HUES6 (cell line): ENCODE measurements at regions not wholly inside any gene's neighbourhood (a gene's known extent, or its start where the extent isn't known, plus 50 kb on each side); places are given as distances from the start of the nearest gene placed in this dataset.

Source experiments
- H3K27ac ChIP-seq: 2 replicates; pipeline ENCODE4 v1.7.0; 2013; ENCODE audit warnings: low read depth, mild to moderate bottlenecking, low read length, inconsistent platforms
- H3K27me3 ChIP-seq: 2 replicates; pipeline ENCODE4 v1.6.1; 2013; ENCODE audit warnings: low read length; ENCODE audit not compliant: control insufficient read depth, insufficient read depth
- H3K36me3 ChIP-seq: 2 replicates; pipeline ENCODE4 v1.6.1; 2013; ENCODE audit warnings: low read length; ENCODE audit not compliant: control insufficient read depth, insufficient read depth
- H3K4me1 ChIP-seq: 2 replicates; pipeline ENCODE4 v1.6.1; 2013; ENCODE audit warnings: low read length; ENCODE audit not compliant: control insufficient read depth, insufficient read depth
- H3K4me3 ChIP-seq: 2 replicates; pipeline ENCODE4 v1.5.1; 2013; ENCODE audit warnings: low read depth, low read length
- H3K9ac ChIP-seq: one replicate; pipeline ENCODE4 v1.6.1; 2013; ENCODE audit warnings: mild to moderate bottlenecking, low read length
- H3K9me3 ChIP-seq: 2 replicates; pipeline ENCODE4 v1.6.1; 2013; ENCODE audit warnings: low read depth, low read length; ENCODE audit not compliant: control insufficient read depth, insufficient read depth

DNA sequence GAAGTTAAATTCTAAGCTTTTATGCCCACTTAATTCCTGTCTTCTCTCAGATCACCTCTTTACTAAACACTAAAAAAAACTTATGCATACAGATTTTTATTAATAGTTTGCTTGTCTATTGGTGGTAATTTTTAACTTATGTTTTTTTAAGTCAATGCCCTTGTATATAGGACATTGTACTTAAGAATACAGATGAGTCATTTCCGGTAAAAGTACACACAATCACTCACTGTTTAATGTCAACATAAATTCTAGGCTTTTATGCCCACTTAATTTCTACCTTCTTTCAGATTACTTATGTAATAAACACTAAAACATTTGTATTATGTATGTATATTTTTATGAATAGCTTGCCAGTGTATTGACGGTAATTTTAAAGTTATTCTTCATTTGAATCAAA is 872.8 kb upstream of the CDH9 start:
- Histone ChIP-seq H3K9me3 (no peaks in the 10 kb centered on the region), H3K4me3 (no peak overlapping the region), H3K27ac (no peak overlapping the region), H3K4me1 (no peaks in the 10 kb centered on the region), H3K9ac (no peak overlapping the region), H3K36me3 (no peaks in the 10 kb centered on the region), H3K27me3 (no peaks in the 10 kb centered on the region)

- H3K36me3 ChIP-seq, result no peaks in the 10 kb centered on the region
- no peak overlapping the region for H3K9ac ChIP-seq
- H3K9me3 ChIP-seq, result no peaks in the 10 kb centered on the region
- no peak overlapping the region for H3K27ac ChIP-seq
- H3K4me3 ChIP-seq, result no peak overlapping the region
- no peaks in the 10 kb centered on the region for H3K4me1 ChIP-seq
- no peaks in the 10 kb centered on the region for H3K27me3 ChIP-seq
These were observed 870.0 kb upstream of the CDH9 start for GRCh38 chr5:27908341-27908740.

DNA sequence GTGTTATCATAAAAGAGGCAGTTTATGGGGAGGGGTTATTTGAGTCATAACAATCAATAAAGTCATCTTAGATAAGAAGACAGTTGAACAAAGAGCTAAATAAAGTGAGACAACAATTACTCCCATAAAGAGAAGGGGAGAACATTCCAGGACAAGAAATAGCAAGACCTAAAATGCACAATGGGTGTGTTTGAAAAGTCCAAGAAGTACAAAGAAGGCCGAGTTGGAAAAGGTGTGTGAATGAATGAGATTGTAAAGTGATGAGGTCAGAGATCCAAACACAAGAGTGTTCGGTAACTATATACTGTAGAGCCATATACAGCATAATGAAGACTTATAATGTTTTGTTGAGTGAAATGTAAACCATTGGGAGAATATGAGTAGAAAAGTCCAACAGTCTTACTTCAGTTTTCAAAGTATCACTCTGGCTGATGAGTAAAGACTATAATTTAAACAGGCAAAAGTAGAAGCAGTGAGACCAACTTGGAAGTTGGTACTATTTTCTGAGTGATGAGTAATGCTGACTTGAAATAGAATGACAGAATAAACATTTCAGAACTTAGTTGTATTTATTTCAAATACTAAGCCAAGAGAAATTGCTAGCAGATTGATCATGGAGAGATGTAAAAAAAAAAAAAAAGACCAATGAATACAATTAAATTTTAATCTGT is 868.7 kb upstream of the CDH9 start:
- Histone ChIP-seq H3K4me3 (no peak overlapping the region), H3K4me1 (no peaks in the 10 kb centered on the region), H3K27ac (no peak overlapping the region), H3K36me3 (no peaks in the 10 kb centered on the region), H3K9ac (no peak overlapping the region), H3K9me3 (no peaks in the 10 kb centered on the region), H3K27me3 (no peaks in the 10 kb centered on the region)

DNA sequence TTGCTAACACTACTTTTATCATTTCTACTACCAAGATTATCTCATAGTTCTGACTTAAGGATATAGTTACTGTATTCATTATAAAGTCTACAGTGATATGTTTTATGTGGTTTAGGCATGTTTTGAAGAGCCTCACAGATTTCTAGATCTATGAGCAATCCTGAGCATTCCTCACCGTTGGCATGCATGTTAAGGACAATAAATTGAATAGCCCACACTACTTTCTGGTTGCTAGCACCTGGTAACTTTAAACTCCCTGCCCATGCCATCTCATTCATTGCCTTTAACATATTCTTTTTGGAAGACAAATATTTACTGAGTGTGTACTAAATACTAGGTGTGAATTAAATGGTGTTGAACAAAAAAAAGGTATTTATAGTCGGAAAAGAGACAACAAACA is 868.1 kb upstream of the CDH9 start:
- Histone ChIP-seq H3K27me3 (no peaks in the 10 kb centered on the region), H3K9me3 (no peaks in the 10 kb centered on the region), H3K4me3 (no peak overlapping the region), H3K27ac (no peak overlapping the region), H3K4me1 (no peaks in the 10 kb centered on the region), H3K36me3 (no peaks in the 10 kb centered on the region), H3K9ac (no peak overlapping the region)

GRCh38 chr5:27900761-27901160 is 862.4 kb upstream of the CDH9 start:
- H3K4me3 ChIP-seq, result no peak overlapping the region
- H3K27me3 ChIP-seq, result no peaks in the 10 kb centered on the region
- no peaks in the 10 kb centered on the region for H3K4me1 ChIP-seq
- H3K27ac ChIP-seq, result no peak overlapping the region
- no peaks in the 10 kb centered on the region for H3K9me3 ChIP-seq
- no peak overlapping the region for H3K9ac ChIP-seq
- H3K36me3 ChIP-seq, result no peaks in the 10 kb centered on the region

- Histone ChIP-seq H3K4me1 (no peaks in the 10 kb centered on the region), H3K4me3 (no peak overlapping the region), H3K9ac (no peak overlapping the region), H3K27ac (no peak overlapping the region), H3K27me3 (no peaks in the 10 kb centered on the region), H3K36me3 (no peaks in the 10 kb centered on the region), H3K9me3 (no peaks in the 10 kb centered on the region)
These were observed 837.7 kb upstream of the CDH9 start for GRCh38 chr5:27876071-27876470.

DNA sequence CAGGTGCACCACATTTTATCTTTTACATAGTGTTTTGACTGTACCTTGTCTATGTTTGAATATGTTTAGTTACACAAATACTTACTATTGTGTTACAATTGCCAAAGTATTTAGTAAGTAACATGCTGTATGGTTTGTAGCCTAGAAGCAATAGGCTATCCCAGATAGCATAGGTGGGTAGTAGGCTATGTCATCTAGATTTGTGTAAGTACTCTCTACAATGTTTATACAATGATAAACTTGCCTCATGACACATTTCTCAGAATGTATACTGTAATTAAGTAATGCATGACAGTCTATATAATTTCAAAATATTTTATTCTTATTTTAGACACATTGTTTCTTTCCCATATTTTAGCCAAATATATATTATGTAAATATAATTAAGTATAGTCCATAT is 836.8 kb upstream of the CDH9 start:
- Histone ChIP-seq H3K4me1 (no peaks in the 10 kb centered on the region), H3K9me3 (no peaks in the 10 kb centered on the region), H3K27me3 (no peaks in the 10 kb centered on the region), H3K4me3 (no peak overlapping the region), H3K27ac (no peak overlapping the region), H3K36me3 (no peaks in the 10 kb centered on the region), H3K9ac (no peak overlapping the region)

DNA sequence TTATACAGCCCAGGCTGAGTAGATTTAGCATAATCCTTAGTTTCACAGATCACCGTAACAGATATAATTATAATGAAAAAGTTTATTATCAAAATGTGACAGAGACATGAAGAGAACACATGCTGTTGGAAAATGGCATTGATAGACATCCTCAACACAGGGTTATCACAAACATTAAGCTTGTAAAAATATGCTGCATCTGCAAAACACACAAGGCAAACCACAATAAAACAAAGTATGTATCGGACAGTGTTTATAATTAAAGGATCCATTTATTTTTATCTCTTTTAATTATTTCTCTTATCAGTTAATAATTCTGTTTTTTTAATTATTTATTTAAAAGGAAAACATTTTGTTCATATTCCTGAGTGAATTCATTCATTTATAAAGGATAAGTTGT is 829.9 kb upstream of the CDH9 start:
- Histone ChIP-seq H3K4me3 (no peak overlapping the region), H3K36me3 (no peaks in the 10 kb centered on the region), H3K27ac (no peak overlapping the region)

GRCh38 chr5:27855491-27855890 is 817.1 kb upstream of the CDH9 start:
- Histone ChIP-seq H3K4me1 (no peaks in the 10 kb centered on the region), H3K9ac (no peak overlapping the region), H3K9me3 (peaks cover 4% of the 10 kb centered on the region; the same call in 1 of the 2 replicates), H3K4me3 (no peak overlapping the region), H3K27ac (no peak overlapping the region), H3K27me3 (no peaks in the 10 kb centered on the region), H3K36me3 (no peaks in the 10 kb centered on the region)

More for the DNA sequence above, 829.9 kb upstream of the CDH9 start:
- no peaks in the 10 kb centered on the region for H3K27me3 ChIP-seq
- no peaks in the 10 kb centered on the region for H3K9me3 ChIP-seq
- no peaks in the 10 kb centered on the region for H3K4me1 ChIP-seq
- H3K9ac ChIP-seq, result no peak overlapping the region

- Histone ChIP-seq H3K27ac (no peak overlapping the region), H3K27me3 (no peaks in the 10 kb centered on the region), H3K9me3 (no peaks in the 10 kb centered on the region), H3K4me3 (no peak overlapping the region), H3K9ac (no peak overlapping the region), H3K4me1 (no peaks in the 10 kb centered on the region), H3K36me3 (no peaks in the 10 kb centered on the region)
These were observed 816.0 kb upstream of the CDH9 start for GRCh38 chr5:27854243-27854852.

GRCh38 chr5:27845248-27845647 is 806.9 kb upstream of the CDH9 start:
- Histone ChIP-seq H3K9me3 (no peaks in the 10 kb centered on the region), H3K9ac (no peak overlapping the region), H3K27me3 (no peaks in the 10 kb centered on the region), H3K4me1 (no peaks in the 10 kb centered on the region), H3K36me3 (no peaks in the 10 kb centered on the region), H3K27ac (no peak overlapping the region), H3K4me3 (no peak overlapping the region)
